Heart left ventricle (tissue), 16 donors: ENCODE measurements at regions not wholly inside any gene's neighbourhood (a gene's known extent, or its start where the extent isn't known, plus 50 kb on each side); places are given as distances from the start of the nearest gene placed in this dataset.

Experiments
- ATAC-seq, 4 donors: fragments of 200-7000 bp; cut with Tn5 transposase; one replicate each; pipeline ENCODE4 v1.9.1; 2020 to 2022; ENCODE audit warnings: moderate library complexity in 4 of 4, mild to moderate bottlenecking in 3 of 4, moderate number of reproducible peaks in 1 of 4
- DNase-seq, 5 donors: peaks; one replicate each; pipeline ENCODE4 v3.0.0-alpha.2; 2020
- H3K27ac ChIP-seq, 12 donors: fragments of 200-600 bp; sonication (generic) in 4 of 12; one replicate each; pipeline versions ENCODE4 v1.5.0 to v1.8.0; 2016 to 2022; ENCODE audit warnings: mild to moderate bottlenecking in 2 of 12
- H3K27me3 ChIP-seq, 9 donors: fragments of 200-600 bp; sonication (generic) in 2 of 9; one replicate each; pipeline versions ENCODE4 v1.5.1 to v1.8.0; 2016 to 2022; ENCODE audit warnings: mild to moderate bottlenecking in 3 of 9
- H3K36me3 ChIP-seq, 9 donors: fragments of 200-600 bp; sonication (generic) in 2 of 9; one replicate each; pipeline versions ENCODE4 v1.5.0 to v1.8.0; 2018 to 2022; ENCODE audit warnings: mild to moderate bottlenecking in 2 of 9
- H3K4me1 ChIP-seq, 12 donors: fragments of 200-600 bp; sonication (generic) in 4 of 12; one replicate each; pipeline versions ENCODE4 v1.5.0 to v1.8.0; 2016 to 2022; ENCODE audit warnings: mild to moderate bottlenecking in 3 of 12
- H3K4me3 ChIP-seq, 12 donors: fragments of 200-600 bp; sonication (generic) in 4 of 12; one replicate each; pipeline versions ENCODE4 v1.5.0 to v1.8.0; 2017 to 2022; ENCODE audit warnings: mild to moderate bottlenecking in 9 of 12, moderate library complexity in 4 of 12
- H3K9me3 ChIP-seq, 12 donors: fragments of 200-600 bp; sonication (generic) in 4 of 12; one replicate each; pipeline versions ENCODE4 v1.5.0 to v1.8.0; 2016 to 2022; ENCODE audit warnings: mild to moderate bottlenecking in 1 of 12
- POLR2A ChIP-seq, 2 donors: fragments of 450-650 bp; IDR thresholded peaks; one replicate each; pipeline ENCODE4 v1.6.1; 2017; ENCODE audit warnings: antibody characterized with exemption in 2 of 2, mild to moderate bottlenecking in 2 of 2, moderate library complexity in 2 of 2
- WGBS, 4 donors: extraction: QIAGEN DNeasy Blood & Tissue Kit in 2 of 4; methylation state at CpG; one replicate each; pipeline versions ENCODE4 v1.1.5 to v1.1.7; 2013 to 2018; 5-methylcytosine and 5-hydroxymethylcytosine counted together
- intact Hi-C, 10 donors: fragments of 100-400 bp; cut with DNase I; formaldehyde crosslinking; loops; one replicate each; pipeline versions ENCODE4 v1.11.1 to v1.14.2; 2022
- TF ChIP-seq, protein P1 (sequence below), 12 donors: fragments of 200-600 bp; sonication (generic) in 4 of 12; IDR thresholded peaks; one replicate each; pipeline versions ENCODE4 v1.5.0 to v1.8.0; 2018 to 2022; ENCODE audit warnings: antibody characterized with exemption in 12 of 12, mild to moderate bottlenecking in 5 of 12
- donor health status: ischemic (EF 13 %, LVEDD 7.1; RV severe dilation, severe dysfunction).
- donor health status: healthy with polysubstance abuse.
- donor health status: DM: no; HTN: yes; CAD: no.
- donor health status: DM: no; HTN: no; CAD: no.
- donor health status: ischemic (EF 25% LVEDD 6.9; RV normal size, moderate dysfunction).
- donor health status: ischemic (EF 25% LVEDD 5.7; RV mildly dilated, moderate dysfunction).
- donor health status: healthy.
- donor health status: DM: yes; HTN: yes; CAD: no.
- donor health status: ischemic (EF 35%, LVEDD 5.7; RV mildly dilated, moderate dysfunction).
- donor health status: nonischemic (EF 11% LVEDD 7.7; RV severe dilation, severe dysfunction).
- donor health status: DM: yes; HTN: yes; CAD: no.
- donor health status: PGD.
- donor health status: ischemic (EF 29% LVEDD 5.4; RV normal size, mild dysfunction).
- donor health status: nonischemic (EF 23%, LVEDD 6.1; RV moderate dilation, normal function).

DNA sequence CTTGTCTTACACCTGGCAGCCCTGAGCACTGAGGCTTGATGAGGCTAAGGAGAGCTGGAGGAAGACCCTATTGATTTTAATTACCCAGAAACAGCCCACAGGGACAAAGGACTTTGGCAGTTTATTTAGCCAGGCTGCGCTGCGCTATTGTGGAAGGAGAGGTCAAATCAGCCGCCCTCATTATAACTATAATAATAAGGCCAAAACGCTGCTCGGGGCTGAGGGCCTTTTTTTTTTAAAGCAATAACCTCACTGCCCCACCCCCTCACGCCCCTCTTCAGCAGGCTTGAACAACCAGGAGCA, 60.6 kb upstream of the NKX1-1 start:
- WGBS, 4 donors = 76 to 85% (median 80%) methylated on average over 6 of the region's 6 CpGs
- no peak for DNase-seq

DNA sequence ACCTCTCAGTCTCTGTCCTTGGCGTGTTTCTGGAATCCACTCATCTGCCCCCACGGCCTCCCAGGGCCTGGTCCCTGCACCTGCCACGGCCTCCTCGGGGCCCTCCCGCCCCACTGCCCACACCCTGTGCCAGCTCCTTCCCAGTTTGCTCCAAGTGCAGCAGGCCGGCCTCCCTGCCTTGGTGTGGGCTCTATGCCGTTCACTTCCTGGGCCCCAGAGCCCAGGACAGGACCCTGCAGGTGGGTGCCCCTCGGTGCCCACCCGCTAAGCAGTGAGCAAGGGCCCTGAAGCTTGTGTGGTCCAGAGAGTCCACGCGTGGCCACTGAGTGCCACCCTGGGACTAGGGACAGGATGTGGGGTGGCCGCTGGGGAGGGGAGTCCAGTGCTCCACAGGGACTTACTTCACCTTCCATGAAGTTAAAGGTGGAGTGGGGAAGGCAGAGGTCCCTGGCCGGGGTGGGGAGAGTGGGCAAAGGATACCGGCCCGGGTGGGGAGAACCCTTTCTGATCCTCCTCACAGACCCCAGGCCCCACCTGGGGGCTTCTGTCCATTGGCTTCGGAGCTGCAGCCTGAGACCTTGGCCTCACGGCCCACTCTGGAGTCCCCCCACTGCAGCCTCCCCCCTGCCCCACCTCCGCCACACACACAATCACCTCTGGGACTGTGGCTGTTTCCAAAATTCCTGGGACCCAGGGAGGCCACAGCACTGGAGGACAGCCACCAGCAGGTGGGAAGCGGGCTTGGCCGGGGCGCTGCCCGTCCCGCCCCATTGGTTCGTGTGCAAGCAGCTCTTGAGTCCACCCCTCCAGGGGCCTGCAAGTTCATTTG, 60.0 kb upstream of the NKX1-1 start:
- Histone ChIP-seq H3K4me1 (no peaks in the 10 kb centered on the region), H3K4me3 (no peak overlapping the region), H3K9me3 (no peaks in the 10 kb centered on the region), H3K36me3 (no peaks in the 10 kb centered on the region), H3K27me3 (peaks cover 12 to 60% (median 23%) of the 10 kb centered on the region in 9 donors), H3K27ac (no peak overlapping the region)
- intact Hi-C loops = no loop called here
- no peak for ATAC-seq
- DNase-seq = no peak
- WGBS, 4 donors = 84 to 89% (median 88%) methylated on average over 22 to 24 of the region's 24 CpGs
- TF ChIP-seq POLR2A (IDR thresholded peaks at IDR 0.05) = no peak
- TF ChIP-seq, protein P1, sequence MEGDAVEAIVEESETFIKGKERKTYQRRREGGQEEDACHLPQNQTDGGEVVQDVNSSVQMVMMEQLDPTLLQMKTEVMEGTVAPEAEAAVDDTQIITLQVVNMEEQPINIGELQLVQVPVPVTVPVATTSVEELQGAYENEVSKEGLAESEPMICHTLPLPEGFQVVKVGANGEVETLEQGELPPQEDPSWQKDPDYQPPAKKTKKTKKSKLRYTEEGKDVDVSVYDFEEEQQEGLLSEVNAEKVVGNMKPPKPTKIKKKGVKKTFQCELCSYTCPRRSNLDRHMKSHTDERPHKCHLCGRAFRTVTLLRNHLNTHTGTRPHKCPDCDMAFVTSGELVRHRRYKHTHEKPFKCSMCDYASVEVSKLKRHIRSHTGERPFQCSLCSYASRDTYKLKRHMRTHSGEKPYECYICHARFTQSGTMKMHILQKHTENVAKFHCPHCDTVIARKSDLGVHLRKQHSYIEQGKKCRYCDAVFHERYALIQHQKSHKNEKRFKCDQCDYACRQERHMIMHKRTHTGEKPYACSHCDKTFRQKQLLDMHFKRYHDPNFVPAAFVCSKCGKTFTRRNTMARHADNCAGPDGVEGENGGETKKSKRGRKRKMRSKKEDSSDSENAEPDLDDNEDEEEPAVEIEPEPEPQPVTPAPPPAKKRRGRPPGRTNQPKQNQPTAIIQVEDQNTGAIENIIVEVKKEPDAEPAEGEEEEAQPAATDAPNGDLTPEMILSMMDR (IDR thresholded peaks at IDR 0.05) = no peak

More for the DNA sequence above, 60.6 kb upstream of the NKX1-1 start:
- peaks cover 17 to 64% (median 29%) of the 10 kb centered on the region in 9 donors for H3K27me3 ChIP-seq
- H3K9me3 ChIP-seq = no peaks in the 10 kb centered on the region
- no peak for ATAC-seq
- TF ChIP-seq POLR2A (IDR thresholded peaks at IDR 0.05) = no peak
- TF ChIP-seq, protein P1 (IDR thresholded peaks at IDR 0.05) = no peak
- intact Hi-C loops = no loop called here
- no peak overlapping the region for H3K27ac ChIP-seq
- no peak overlapping the region for H3K4me3 ChIP-seq
- H3K36me3 ChIP-seq = no peaks in the 10 kb centered on the region
- H3K4me1 ChIP-seq = peaks cover 0 to 5% (median 0%) of the 10 kb centered on the region in 12 donors

- no peaks in the 10 kb centered on the region for H3K36me3 ChIP-seq
- H3K27ac ChIP-seq = no peak overlapping the region
- intact Hi-C loops = no loop called here
- TF ChIP-seq, protein P1 (IDR thresholded peaks at IDR 0.05) = no peak
- no peak for TF ChIP-seq POLR2A (IDR thresholded peaks at IDR 0.05)
- no peak overlapping the region for H3K4me3 ChIP-seq
- H3K4me1 ChIP-seq = no peaks in the 10 kb centered on the region
- 72 to 80% (median 78%) methylated on average over 24 of the region's 24 CpGs for WGBS, 4 donors
- H3K9me3 ChIP-seq = no peaks in the 10 kb centered on the region
- H3K27me3 ChIP-seq = peaks cover 3 to 58% (median 16%) of the 10 kb centered on the region in 9 donors
- ATAC-seq (no peak), DNase-seq (no peak)
Measured at GRCh38 chr4:1465173-1466033, 59.2 kb upstream of the NKX1-1 start.

- 63 to 73% (median 66%) methylated on average over 3 to 15 of the region's 15 CpGs for WGBS, 4 donors
- DNase-seq = no peak
- Histone ChIP-seq H3K36me3 (no peaks in the 10 kb centered on the region), H3K27me3 (peaks cover 0 to 57% (median 23%) of the 10 kb centered on the region in 9 donors), H3K4me3 (no peak overlapping the region), H3K9me3 (no peaks in the 10 kb centered on the region), H3K4me1 (no peaks in the 10 kb centered on the region), H3K27ac (no peak overlapping the region)
- TF ChIP-seq, protein P1 (IDR thresholded peaks at IDR 0.05) = no peak
- TF ChIP-seq POLR2A (IDR thresholded peaks at IDR 0.05) = no peak
- intact Hi-C loops = no loop called here
- ATAC-seq = no peak
Measured at GRCh38 chr4:1464581-1465171, 58.4 kb upstream of the NKX1-1 start.
